ENCODE measurements at regions not wholly inside any gene's neighbourhood (a gene's known extent, or its start where the extent isn't known, plus 50 kb on each side); places are given as distances from the start of the nearest gene placed in this dataset.

DNA sequence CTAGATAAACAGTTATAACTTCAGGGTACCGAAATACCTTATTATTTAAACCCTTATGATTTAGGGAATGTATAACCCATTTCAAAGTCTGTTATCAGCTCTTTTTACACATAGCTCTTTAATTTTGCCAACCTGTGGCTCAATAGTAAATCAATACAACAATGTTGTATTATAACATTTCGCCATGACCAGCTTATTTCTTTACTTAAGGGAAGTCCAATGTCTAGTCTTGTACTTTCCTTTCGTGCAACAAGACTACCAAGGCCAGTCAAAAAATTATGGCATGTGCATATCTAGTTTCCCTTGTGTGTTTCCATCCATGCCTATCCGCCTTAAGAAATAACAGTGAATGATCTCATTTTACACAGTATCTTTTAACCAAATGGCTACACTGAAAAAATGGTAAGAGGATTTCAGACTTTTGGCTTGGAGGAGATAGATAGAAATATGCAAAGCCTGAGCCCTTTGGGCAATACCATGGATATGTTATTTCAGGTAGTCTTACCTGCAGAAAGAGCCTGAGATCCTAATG, 239.5 kb upstream of the RPS23 start:
- Histone ChIP-seq H2AFZ (ENCODE audit: low read length) (no peak overlapping the region), H3K9me3 (ENCODE audit: low read length) (no peaks in the 10 kb centered on the region), H3K27ac (ENCODE audit: low read depth, low read length, poor library complexity, severe bottlenecking) (no peak overlapping the region), H4K20me1 (ENCODE audit: insufficient read depth, low read length) (no peaks in the 10 kb centered on the region), H3K4me3 (ENCODE audit: low read depth, low read length, poor library complexity, severe bottlenecking) (no peak overlapping the region), H3K9me2 (ENCODE audit: insufficient read depth, low read length) (no peaks in the 10 kb centered on the region), H3K79me2 (ENCODE audit: insufficient read depth, low read depth, low read length) (no peaks in the 10 kb centered on the region), H3K4me1 (ENCODE audit: insufficient read depth, low read length, poor library complexity, severe bottlenecking) (no peaks in the 10 kb centered on the region), H3K36me3 (ENCODE audit: insufficient read depth, low read length) (no peaks in the 10 kb centered on the region), H3K4me2 (ENCODE audit: low read length) (no peak overlapping the region)
- BruUV-seq (replicated peaks), result no TSS peak
- ChIA-PET POLR2A (interaction anchor here (0.8 to 1.0 kb wide), 2 partner anchors 18 to 78 kb away, joined by 3 read pairs; no protein-coding TSS in a partner anchor), CTCF (ENCODE audit: unreplicated experiment) (no interaction called here)
- TF ChIP-seq EZH2phosphoT487 (IDR thresholded peaks at IDR 0.05; ENCODE audit: borderline replicate concordance, low read depth, low read length), result no peak
- TF ChIP-seq, protein P1, sequence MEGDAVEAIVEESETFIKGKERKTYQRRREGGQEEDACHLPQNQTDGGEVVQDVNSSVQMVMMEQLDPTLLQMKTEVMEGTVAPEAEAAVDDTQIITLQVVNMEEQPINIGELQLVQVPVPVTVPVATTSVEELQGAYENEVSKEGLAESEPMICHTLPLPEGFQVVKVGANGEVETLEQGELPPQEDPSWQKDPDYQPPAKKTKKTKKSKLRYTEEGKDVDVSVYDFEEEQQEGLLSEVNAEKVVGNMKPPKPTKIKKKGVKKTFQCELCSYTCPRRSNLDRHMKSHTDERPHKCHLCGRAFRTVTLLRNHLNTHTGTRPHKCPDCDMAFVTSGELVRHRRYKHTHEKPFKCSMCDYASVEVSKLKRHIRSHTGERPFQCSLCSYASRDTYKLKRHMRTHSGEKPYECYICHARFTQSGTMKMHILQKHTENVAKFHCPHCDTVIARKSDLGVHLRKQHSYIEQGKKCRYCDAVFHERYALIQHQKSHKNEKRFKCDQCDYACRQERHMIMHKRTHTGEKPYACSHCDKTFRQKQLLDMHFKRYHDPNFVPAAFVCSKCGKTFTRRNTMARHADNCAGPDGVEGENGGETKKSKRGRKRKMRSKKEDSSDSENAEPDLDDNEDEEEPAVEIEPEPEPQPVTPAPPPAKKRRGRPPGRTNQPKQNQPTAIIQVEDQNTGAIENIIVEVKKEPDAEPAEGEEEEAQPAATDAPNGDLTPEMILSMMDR (conservative IDR thresholded peaks at IDR 0.05; ENCODE audit: low read length), result no peak
- intact Hi-C loops (cut with micrococcal nuclease; ENCODE audit: unreplicated experiment), result no loop called here
- DNase-seq (ENCODE audit: low spot score), result no peak

DNA sequence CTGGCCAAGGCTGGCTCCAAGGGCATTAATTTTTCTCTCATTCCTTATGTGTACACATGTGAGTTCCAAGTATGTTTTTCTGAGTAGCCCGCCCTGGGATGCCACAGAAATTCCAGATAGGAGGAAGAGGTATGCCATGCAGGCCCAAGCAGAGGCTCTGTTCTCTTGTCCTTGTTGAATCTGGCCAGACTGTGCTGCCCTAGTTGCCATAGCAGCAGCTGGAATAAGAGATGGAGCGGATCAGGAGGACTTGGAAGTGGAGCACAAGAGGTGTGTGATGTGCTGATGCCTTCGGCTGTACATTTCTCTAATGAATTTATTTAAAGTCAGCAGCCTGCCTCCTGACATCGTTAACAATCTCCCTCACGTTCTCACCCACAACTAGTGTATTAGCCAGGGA, 235.6 kb upstream of the RPS23 start:
- Histone ChIP-seq H3K4me1 (ENCODE audit: insufficient read depth, low read length, poor library complexity, severe bottlenecking) (no peaks in the 10 kb centered on the region), H3K9me2 (ENCODE audit: insufficient read depth, low read length) (no peaks in the 10 kb centered on the region), H2AFZ (ENCODE audit: low read length) (no peak overlapping the region), H3K36me3 (ENCODE audit: insufficient read depth, low read length) (no peaks in the 10 kb centered on the region), H3K4me3 (ENCODE audit: low read depth, low read length, poor library complexity, severe bottlenecking) (no peak overlapping the region), H3K4me2 (ENCODE audit: low read length) (no peak overlapping the region), H4K20me1 (ENCODE audit: insufficient read depth, low read length) (no peaks in the 10 kb centered on the region), H3K9me3 (ENCODE audit: low read length) (no peaks in the 10 kb centered on the region), H3K79me2 (ENCODE audit: insufficient read depth, low read depth, low read length) (no peaks in the 10 kb centered on the region), H3K27ac (ENCODE audit: low read depth, low read length, poor library complexity, severe bottlenecking) (no peak overlapping the region)
- intact Hi-C loops (cut with micrococcal nuclease; ENCODE audit: unreplicated experiment), result no loop called here
- ChIA-PET POLR2A (interaction anchor here (0.6 kb wide), 1 partner anchor 15 kb away, joined by 3 read pairs; no protein-coding TSS in a partner anchor), CTCF (ENCODE audit: unreplicated experiment) (no interaction called here)
- no peak for TF ChIP-seq EZH2phosphoT487 (IDR thresholded peaks at IDR 0.05; ENCODE audit: borderline replicate concordance, low read depth, low read length)
- TF ChIP-seq, protein P1 (conservative IDR thresholded peaks at IDR 0.05; ENCODE audit: low read length), result no peak
- BruUV-seq (replicated peaks), result no TSS peak
- DNase-seq (ENCODE audit: low spot score), result no peak

DNA sequence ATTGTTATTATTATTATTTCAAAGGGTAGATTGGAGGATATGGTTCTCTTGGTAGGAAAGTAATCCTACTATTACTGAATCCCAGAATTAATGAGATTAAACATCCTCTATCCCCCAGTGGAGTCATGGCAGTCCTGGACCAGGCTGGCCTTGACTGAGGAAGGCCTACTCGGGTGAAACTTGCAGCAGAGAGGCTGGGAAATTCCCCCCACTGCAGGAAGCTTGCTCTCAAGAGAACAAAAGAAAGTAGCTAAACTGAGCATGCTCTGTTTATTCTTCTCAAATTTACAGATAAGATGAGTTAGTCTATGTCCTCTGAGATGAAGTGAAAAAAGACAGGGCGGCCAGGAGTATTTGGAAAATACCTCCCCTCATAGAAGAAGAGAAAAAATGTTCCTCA, 233.9 kb upstream of the RPS23 start:
- Histone ChIP-seq H3K36me3 (ENCODE audit: insufficient read depth, low read length) (no peaks in the 10 kb centered on the region), H2AFZ (ENCODE audit: low read length) (no peak overlapping the region), H3K4me2 (ENCODE audit: low read length) (no peak overlapping the region), H3K79me2 (ENCODE audit: insufficient read depth, low read depth, low read length) (no peaks in the 10 kb centered on the region), H4K20me1 (ENCODE audit: insufficient read depth, low read length) (no peaks in the 10 kb centered on the region), H3K27ac (ENCODE audit: low read depth, low read length, poor library complexity, severe bottlenecking) (no peak overlapping the region), H3K9me3 (ENCODE audit: low read length) (no peaks in the 10 kb centered on the region), H3K4me1 (ENCODE audit: insufficient read depth, low read length, poor library complexity, severe bottlenecking) (no peaks in the 10 kb centered on the region), H3K4me3 (ENCODE audit: low read depth, low read length, poor library complexity, severe bottlenecking) (no peak overlapping the region), H3K9me2 (ENCODE audit: insufficient read depth, low read length) (no peaks in the 10 kb centered on the region)
- intact Hi-C loops (cut with micrococcal nuclease; ENCODE audit: unreplicated experiment), result no loop called here
- CTCF ChIA-PET (ENCODE audit: unreplicated experiment), result no interaction called here
- TF ChIP-seq EZH2phosphoT487 (IDR thresholded peaks at IDR 0.05; ENCODE audit: borderline replicate concordance, low read depth, low read length), result no peak
- TF ChIP-seq, protein P1 (conservative IDR thresholded peaks at IDR 0.05; ENCODE audit: low read length), result no peak
- DNase-seq (ENCODE audit: low spot score), result no peak
- POLR2A ChIA-PET, result no interaction called here
- BruUV-seq (replicated peaks), result no TSS peak
